NCI-H1092 treated with DMSO at 0.1 percent for 48 hours (cell line): ENCODE measurements at regions not wholly inside any gene's neighbourhood (a gene's known extent, or its start where the extent isn't known, plus 50 kb on each side); places are given as distances from the start of the nearest gene placed in this dataset.
"Not testable (repeated sequence)": the region's sequence is repeated elsewhere in the genome, so short reads cannot be mapped to it uniquely, and the experiment has no call there.

ENCODE experiments used
- DNase-seq: peaks from one replicate; lab custom pipeline; 2025; lab: John Stamatoyannopoulos, UW

- DNase-seq = no peak
Measured at GRCh38 chr20:12072221-12072953, 154.7 kb downstream of the BTBD3 start.

DNA sequence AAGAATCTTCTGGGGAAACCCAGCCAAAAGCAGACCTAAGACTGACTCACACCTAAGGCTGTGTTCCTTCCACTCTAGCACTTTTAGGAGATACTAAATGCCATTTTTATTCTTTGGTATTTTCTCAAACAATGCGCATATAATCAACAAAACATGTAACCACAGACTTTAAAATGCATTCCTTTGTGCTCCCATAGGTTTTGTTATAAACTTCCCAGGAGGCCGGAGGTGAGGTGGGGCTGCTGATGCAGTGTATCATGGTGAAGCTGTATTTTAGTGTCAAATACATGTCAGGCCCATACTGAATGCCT lies 155.2 kb downstream of the BTBD3 start:
- DNase-seq = no peak

- DNase-seq = no peak
Measured at GRCh38 chr20:12074111-12074655, 156.5 kb downstream of the BTBD3 start.

DNA sequence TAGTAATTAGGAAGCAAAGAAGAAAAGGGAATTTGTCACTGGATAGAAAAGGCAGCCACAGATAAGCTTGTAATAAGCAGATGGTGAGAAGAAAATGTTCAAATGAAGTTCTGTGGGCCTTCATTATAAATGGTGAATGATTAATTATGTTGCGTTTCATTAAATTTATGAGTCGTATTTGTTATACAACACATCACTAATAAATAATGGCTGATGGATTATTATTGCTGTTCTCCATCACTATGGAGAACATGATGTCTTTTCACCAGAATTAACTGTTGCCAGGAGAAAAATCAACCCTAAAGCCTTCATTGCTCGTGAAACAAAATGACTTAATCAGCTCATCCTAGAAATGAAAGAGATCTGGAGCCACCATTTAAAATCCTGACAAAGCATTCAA lies 158.5 kb downstream of the BTBD3 start:
- DNase-seq = no peak

DNA sequence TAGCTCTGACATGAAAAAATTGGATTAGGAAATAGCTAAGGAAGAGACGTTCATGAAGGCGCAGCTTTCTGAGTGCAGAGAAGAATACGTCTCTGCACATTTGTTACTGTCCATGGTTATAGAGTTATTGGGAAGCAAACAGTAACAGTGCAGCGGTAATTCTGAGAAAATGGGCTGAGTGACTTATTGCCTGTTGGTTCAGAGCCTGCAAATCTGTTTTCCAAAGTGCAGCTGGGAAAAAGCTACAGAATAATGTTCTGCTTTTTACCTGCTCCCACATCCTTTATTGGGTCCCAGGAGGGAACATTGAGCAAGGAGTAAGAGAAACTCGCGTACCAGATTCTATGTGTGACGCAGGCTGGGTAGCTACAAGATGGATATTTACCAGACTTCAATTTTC lies 160.2 kb downstream of the BTBD3 start:
- DNase-seq = no peak

GRCh38 chr20:12079490-12079889 lies 161.8 kb downstream of the BTBD3 start:
- no peak for DNase-seq

DNA sequence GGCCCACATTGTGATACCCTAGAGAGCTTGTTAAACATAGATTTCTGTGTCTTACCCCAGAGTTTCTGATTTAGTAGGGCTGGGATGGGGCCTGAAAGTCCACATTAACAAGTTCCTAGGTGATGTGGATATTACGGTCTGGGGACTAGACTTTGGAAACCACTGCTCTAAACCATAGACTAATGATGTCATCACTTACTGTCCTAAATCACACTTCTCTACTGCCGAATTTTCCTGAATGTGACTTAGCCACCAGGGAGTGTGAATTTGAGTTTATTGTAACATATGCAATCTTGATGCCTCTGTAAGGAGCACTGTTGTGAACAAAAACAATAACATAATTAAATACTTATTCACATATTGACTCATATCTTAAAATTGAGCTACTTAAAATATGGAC lies 165.6 kb downstream of the BTBD3 start:
- no peak for DNase-seq

GRCh38 chr20:12084482-12084881 lies 166.8 kb downstream of the BTBD3 start:
- DNase-seq = no peak

GRCh38 chr20:12086359-12086758 lies 168.7 kb downstream of the BTBD3 start:
- no peak for DNase-seq

DNA sequence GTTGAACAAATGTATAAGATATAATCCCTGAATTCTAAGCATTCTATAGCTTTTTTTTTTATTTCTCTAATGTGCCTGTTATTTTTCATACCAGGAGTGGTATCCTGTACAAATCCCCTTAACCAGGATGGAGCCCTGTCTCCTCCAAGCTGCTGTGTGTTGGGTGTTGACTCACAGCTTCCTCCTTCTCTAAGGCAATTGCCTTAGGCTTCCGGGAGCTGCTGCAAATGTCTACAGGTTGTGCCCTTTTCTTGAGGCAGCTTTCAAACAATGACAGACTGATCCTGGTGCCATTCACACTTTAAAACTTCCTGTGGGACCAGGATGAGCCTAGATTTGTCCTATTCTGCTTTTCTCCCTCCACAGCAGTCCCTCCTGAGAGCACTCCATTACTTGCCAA lies 173.2 kb downstream of the BTBD3 start:
- no peak for DNase-seq

DNA sequence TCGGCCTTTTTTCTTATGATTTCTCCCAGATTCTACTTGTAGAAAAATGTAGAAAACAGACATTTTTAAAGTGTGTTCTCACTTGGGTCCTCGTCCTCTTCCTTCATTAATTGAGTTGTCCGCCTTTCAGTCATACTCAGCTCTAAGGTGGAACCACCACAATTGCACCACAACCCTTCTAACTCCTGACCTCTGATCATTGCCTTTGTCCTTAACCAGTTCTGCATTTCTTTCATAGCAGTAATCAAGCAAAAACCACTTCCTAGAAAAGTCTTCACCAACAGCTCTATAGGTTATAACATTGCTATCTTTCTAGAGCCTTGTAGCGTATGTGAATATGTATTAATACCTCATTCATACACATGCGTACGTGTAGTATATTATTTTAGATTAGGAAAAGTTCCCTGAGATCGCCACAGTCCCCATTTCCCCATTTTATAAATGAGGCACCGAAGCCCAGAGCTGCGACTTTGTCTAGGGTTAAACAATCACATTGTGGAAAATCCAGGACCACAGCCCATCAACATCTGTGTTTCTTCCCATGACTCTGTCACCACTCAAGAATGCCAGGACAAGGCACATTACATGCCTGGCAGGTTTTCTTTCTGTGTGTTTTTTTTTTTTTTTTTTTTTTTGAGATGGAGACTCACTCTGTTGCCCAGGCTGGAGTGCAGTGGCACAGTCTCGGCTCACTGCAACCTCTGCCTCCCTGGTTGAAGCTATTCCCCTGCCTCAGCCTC lies 175.5 kb downstream of the BTBD3 start:
- no peak for DNase-seq

- not testable (repeated sequence) for DNase-seq
Measured at GRCh38 chr20:12093797-12094190, 176.1 kb downstream of the BTBD3 start.

DNA sequence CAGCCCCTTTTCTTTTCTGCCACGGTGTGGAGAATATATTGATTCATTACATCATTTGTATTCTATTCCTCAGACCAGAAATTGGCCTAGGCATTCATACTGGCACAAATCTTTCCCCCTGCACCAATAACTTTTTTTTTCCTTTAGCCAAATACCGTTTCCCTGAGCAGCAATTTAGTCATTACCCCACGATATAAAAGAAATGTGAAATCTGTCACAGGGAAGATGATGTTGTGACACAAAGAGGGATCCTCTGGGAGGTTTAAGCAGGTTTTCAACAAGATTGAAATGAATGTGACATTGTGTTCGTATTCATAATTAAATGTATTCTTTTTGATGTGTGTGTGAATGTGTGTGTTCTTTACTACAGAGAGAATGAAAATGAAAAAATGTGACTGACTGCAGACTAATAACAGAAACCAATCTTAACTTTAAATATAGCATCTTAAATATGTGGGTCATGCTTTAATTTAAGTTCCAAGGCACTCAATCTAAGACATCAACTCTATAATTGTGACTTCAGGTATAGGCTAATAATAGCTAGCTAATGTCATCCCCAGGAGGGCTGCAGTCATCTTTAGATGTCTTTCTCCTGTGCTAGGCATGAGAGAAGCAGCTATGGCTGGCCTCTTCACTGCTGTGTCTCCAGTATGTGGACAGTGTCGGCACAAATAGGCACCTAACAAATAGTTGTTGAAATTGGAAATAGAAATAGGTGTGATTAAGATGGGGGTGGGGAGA lies 177.7 kb downstream of the BTBD3 start:
- DNase-seq = no peak

- no peak for DNase-seq
Measured at GRCh38 chr20:12098421-12098820, 180.7 kb downstream of the BTBD3 start.

DNA sequence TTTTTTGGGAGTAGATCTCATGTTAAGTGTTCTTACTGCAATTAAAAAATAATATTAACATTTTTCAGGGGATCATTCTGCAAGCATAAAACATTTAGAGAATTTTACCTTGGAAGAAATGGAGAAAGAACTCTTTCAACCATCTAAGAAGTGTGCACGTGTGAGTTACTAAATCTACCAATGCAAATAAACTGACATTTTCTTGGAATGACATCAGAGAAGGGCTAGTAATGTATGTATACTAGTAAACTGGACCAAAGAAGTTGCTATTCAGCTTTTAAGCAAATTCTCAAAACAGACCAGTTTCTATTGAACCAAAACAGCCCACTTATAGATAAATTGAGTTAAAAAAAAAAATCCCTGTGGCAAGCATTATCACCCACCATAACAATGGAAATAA lies 191.2 kb downstream of the BTBD3 start:
- DNase-seq = no peak

GRCh38 chr20:12110274-12110673 lies 192.6 kb downstream of the BTBD3 start:
- no peak for DNase-seq

GRCh38 chr20:12110711-12111110 lies 193.0 kb downstream of the BTBD3 start:
- DNase-seq = no peak

GRCh38 chr20:12111431-12112088 lies 193.9 kb downstream of the BTBD3 start:
- DNase-seq = no peak

DNA sequence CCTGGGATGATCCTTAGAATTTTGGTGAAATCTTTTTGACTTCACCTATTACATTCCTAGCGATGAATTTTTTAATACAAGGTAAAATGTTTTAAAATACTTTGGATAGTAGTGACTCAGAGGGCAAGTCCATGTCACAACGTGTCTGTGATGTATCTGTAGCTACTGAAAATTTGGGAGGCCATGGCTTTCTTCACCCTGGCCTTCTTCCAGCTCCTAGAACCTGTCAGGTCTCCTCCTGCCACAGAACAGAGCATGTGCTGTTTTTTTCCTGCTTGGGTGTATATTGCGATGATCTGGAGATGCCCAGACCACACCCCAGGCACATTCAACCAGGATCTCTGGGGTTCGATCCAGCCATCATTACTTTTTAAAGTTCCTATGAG lies 194.4 kb downstream of the BTBD3 start:
- no peak for DNase-seq

GRCh38 chr20:12112665-12113064 lies 195.0 kb downstream of the BTBD3 start:
- no peak for DNase-seq

- no peak for DNase-seq
Measured at GRCh38 chr20:12113075-12113467, 195.4 kb downstream of the BTBD3 start.
